ENCODE measurements at regions not wholly inside any gene's neighbourhood (a gene's known extent, or its start where the extent isn't known, plus 50 kb on each side); places are given as distances from the start of the nearest gene placed in this dataset.

- H3K4me1 Mint-ChIP-seq = no peaks in the 10 kb centered on the region
- Histone ChIP-seq H3K27ac (ENCODE audit: low read depth in 1 of 2, low read length in 2 of 2) (no peak overlapping the region), H3K4me3 (replicated peaks in 1 of 3; ENCODE audit: low read depth in 2 of 3, low read length in 3 of 3) (no peak overlapping the region), H3K4me2 (replicated peaks; ENCODE audit: extremely low read depth, low read length, poor library complexity, severe bottlenecking) (no peak overlapping the region), H3K36me3 (replicated peaks in 1 of 2; ENCODE audit: control insufficient read depth in 1 of 2, insufficient read depth in 2 of 2, low read length in 2 of 2) (no peaks in the 10 kb centered on the region), H3K27me3 (ENCODE audit: control insufficient read depth in 2 of 2, insufficient read depth in 2 of 2, low read length in 2 of 2) (no peaks in the 10 kb centered on the region), H3K9ac (ENCODE audit: insufficient read depth, low read length, poor library complexity, severe bottlenecking) (no peak overlapping the region), H2AFZ (ENCODE audit: insufficient read depth, low read depth, low read length, poor library complexity, severe bottlenecking) (no peak overlapping the region), H3K4me1 (ENCODE audit: control insufficient read depth in 1 of 2, insufficient read depth in 2 of 2, low read length in 2 of 2) (no peaks in the 10 kb centered on the region), H4K20me1 (ENCODE audit: insufficient read depth, low read length) (no peaks in the 10 kb centered on the region), H3K79me2 (ENCODE audit: insufficient read depth, low read length) (no peaks in the 10 kb centered on the region), H3K9me3 (replicated peaks in 1 of 2; ENCODE audit: control insufficient read depth in 1 of 2, insufficient read depth in 1 of 2, low read length in 2 of 2) (no peaks in the 10 kb centered on the region)
- no peak overlapping the region for H3K27ac Mint-ChIP-seq
- no peaks in the 10 kb centered on the region for H3K36me3 Mint-ChIP-seq
- no peak for TF ChIP-seq CTCF (IDR thresholded peaks at IDR 0.05)
- peaks cover 0 to 3% (median 0%) of the 10 kb centered on the region in 3 donors for H3K27me3 Mint-ChIP-seq (ENCODE audit: low read depth in 3 of 3)
- intact Hi-C loops (cut with micrococcal nuclease) = no loop called here
- peaks cover 0 to 2% (median 0%) of the 10 kb centered on the region in 7 donors for H3K9me3 Mint-ChIP-seq
- H3K4me3 Mint-ChIP-seq = no peak overlapping the region
- no peak for DNase-seq
- WGBS (ENCODE audit: insufficient coverage) = 89% methylated on average over 1 of the region's 1 CpG
Measured at GRCh38 chr13:78714717-78715116, 55.8 kb upstream of the OBI1 start.

GRCh38 chr13:78712831-78713230, 53.9 kb upstream of the OBI1 start:
- TF ChIP-seq CTCF (IDR thresholded peaks at IDR 0.05) = no peak
- H3K4me1 Mint-ChIP-seq = no peaks in the 10 kb centered on the region
- Histone ChIP-seq H2AFZ (ENCODE audit: insufficient read depth, low read depth, low read length, poor library complexity, severe bottlenecking) (no peak overlapping the region), H3K9ac (ENCODE audit: insufficient read depth, low read length, poor library complexity, severe bottlenecking) (no peak overlapping the region), H3K4me2 (replicated peaks; ENCODE audit: extremely low read depth, low read length, poor library complexity, severe bottlenecking) (no peak overlapping the region), H3K79me2 (ENCODE audit: insufficient read depth, low read length) (no peaks in the 10 kb centered on the region), H3K27ac (ENCODE audit: low read depth in 1 of 2, low read length in 2 of 2) (no peak overlapping the region), H3K27me3 (ENCODE audit: control insufficient read depth in 2 of 2, insufficient read depth in 2 of 2, low read length in 2 of 2) (no peaks in the 10 kb centered on the region), H4K20me1 (ENCODE audit: insufficient read depth, low read length) (no peaks in the 10 kb centered on the region), H3K36me3 (replicated peaks in 1 of 2; ENCODE audit: control insufficient read depth in 1 of 2, insufficient read depth in 2 of 2, low read length in 2 of 2) (no peaks in the 10 kb centered on the region), H3K4me3 (replicated peaks in 1 of 3; ENCODE audit: low read depth in 2 of 3, low read length in 3 of 3) (no peak overlapping the region), H3K4me1 (ENCODE audit: control insufficient read depth in 1 of 2, insufficient read depth in 2 of 2, low read length in 2 of 2) (no peaks in the 10 kb centered on the region), H3K9me3 (replicated peaks in 1 of 2; ENCODE audit: control insufficient read depth in 1 of 2, insufficient read depth in 1 of 2, low read length in 2 of 2) (no peaks in the 10 kb centered on the region)
- no peak overlapping the region for H3K27ac Mint-ChIP-seq
- DNase-seq = no peak
- peaks cover 0 to 3% (median 2%) of the 10 kb centered on the region in 3 donors for H3K27me3 Mint-ChIP-seq (ENCODE audit: low read depth in 3 of 3)
- 90% methylated on average over 2 of the region's 4 CpGs for WGBS (ENCODE audit: insufficient coverage)
- intact Hi-C loops (cut with micrococcal nuclease) = no loop called here
- peaks cover 0 to 2% (median 0%) of the 10 kb centered on the region in 7 donors for H3K9me3 Mint-ChIP-seq
- H3K36me3 Mint-ChIP-seq = no peaks in the 10 kb centered on the region
- H3K4me3 Mint-ChIP-seq = no peak overlapping the region

Data from CD14-positive monocyte (primary cell).